IPS DF 6.9 (cell line): ENCODE measurements at regions not wholly inside any gene's neighbourhood (a gene's known extent, or its start where the extent isn't known, plus 50 kb on each side); places are given as distances from the start of the nearest gene placed in this dataset.

ENCODE experiments used
- DNase-seq: peaks from one replicate; pipeline ENCODE4 v3.0.0-alpha.2; 2013; ENCODE audit warnings: low read depth, low spot score
- H3K27ac ChIP-seq: one replicate; pipeline ENCODE4 v1.5.1; 2013; ENCODE audit warnings: low read length, control low read depth
- H3K27me3 ChIP-seq: 2 replicates; pipeline ENCODE4 v1.6.1; 2013; ENCODE audit warnings: mild to moderate bottlenecking, low read length; ENCODE audit not compliant: control insufficient read depth, insufficient read depth
- H3K36me3 ChIP-seq: 2 replicates; pipeline ENCODE4 v1.6.1; 2013; ENCODE audit warnings: low read length; ENCODE audit not compliant: control insufficient read depth, insufficient read depth
- H3K4me1 ChIP-seq: 2 replicates; pipeline ENCODE4 v1.6.1; 2013; ENCODE audit warnings: low read length; ENCODE audit not compliant: control insufficient read depth, insufficient read depth
- H3K4me3 ChIP-seq: 2 replicates; pipeline ENCODE4 v1.5.1; 2013; ENCODE audit warnings: mild to moderate bottlenecking, low read length
- H3K9me3 ChIP-seq: 2 replicates; pipeline ENCODE4 v1.6.1; 2013; ENCODE audit warnings: low read length, inconsistent platforms; ENCODE audit not compliant: control insufficient read depth, insufficient read depth
- WGBS: extraction: QIAGEN DNeasy Blood & Tissue Kit; methylation state at CpG from one replicate; pipeline ENCODE4 v1.1.7; 2013; ENCODE audit warnings: mixed read lengths, missing lambda C conversion rate; ENCODE audit not compliant: insufficient read length, insufficient coverage; 5-methylcytosine and 5-hydroxymethylcytosine counted together

GRCh38 chr13:20337884-20338551 lies 105.9 kb upstream of the GJB6 start:
- no peak for DNase-seq
- WGBS, result 100% methylated on average over 1 of the region's 5 CpGs
- Histone ChIP-seq H3K4me3 (no peak overlapping the region), H3K36me3 (no peaks in the 10 kb centered on the region), H3K27me3 (no peaks in the 10 kb centered on the region), H3K4me1 (no peaks in the 10 kb centered on the region), H3K9me3 (no peaks in the 10 kb centered on the region), H3K27ac (no peak overlapping the region)

- Histone ChIP-seq H3K36me3 (no peaks in the 10 kb centered on the region), H3K27me3 (no peaks in the 10 kb centered on the region), H3K27ac (no peak overlapping the region), H3K4me1 (no peaks in the 10 kb centered on the region), H3K9me3 (no peaks in the 10 kb centered on the region), H3K4me3 (no peak overlapping the region)
- DNase-seq, result no peak
- WGBS, result no CpG with 5 or more reads among the region's 4 CpGs
These were observed 104.6 kb upstream of the GJB6 start for GRCh38 chr13:20336761-20337160.

GRCh38 chr13:20334309-20334708 lies 102.2 kb upstream of the GJB6 start:
- Histone ChIP-seq H3K4me1 (no peaks in the 10 kb centered on the region), H3K27me3 (no peaks in the 10 kb centered on the region), H3K27ac (no peak overlapping the region), H3K4me3 (no peak overlapping the region), H3K9me3 (no peaks in the 10 kb centered on the region), H3K36me3 (no peaks in the 10 kb centered on the region)
- no peak for DNase-seq
- WGBS, result no CpG with 5 or more reads among the region's 6 CpGs

- no CpG with 5 or more reads among the region's 7 CpGs for WGBS
- Histone ChIP-seq H3K27me3 (no peaks in the 10 kb centered on the region), H3K36me3 (no peaks in the 10 kb centered on the region), H3K9me3 (no peaks in the 10 kb centered on the region), H3K27ac (no peak overlapping the region), H3K4me3 (no peak overlapping the region), H3K4me1 (no peaks in the 10 kb centered on the region)
- DNase-seq, result no peak
These were observed 100.4 kb upstream of the GJB6 start for GRCh38 chr13:20332361-20333096.

GRCh38 chr13:20331949-20332348 lies 99.8 kb upstream of the GJB6 start:
- no peaks in the 10 kb centered on the region for H3K36me3 ChIP-seq
- H3K4me3 ChIP-seq, result no peak overlapping the region
- H3K4me1 ChIP-seq, result no peaks in the 10 kb centered on the region
- no peaks in the 10 kb centered on the region for H3K27me3 ChIP-seq
- no peak overlapping the region for H3K27ac ChIP-seq
- no peaks in the 10 kb centered on the region for H3K9me3 ChIP-seq
- WGBS, result no CpG with 5 or more reads among the region's 7 CpGs
- DNase-seq, result no peak

GRCh38 chr13:20331419-20331818 lies 99.3 kb upstream of the GJB6 start:
- H3K27me3 ChIP-seq, result no peaks in the 10 kb centered on the region
- no peak for DNase-seq
- H3K27ac ChIP-seq, result no peak overlapping the region
- WGBS, result no CpG with 5 or more reads among the region's 2 CpGs
- no peaks in the 10 kb centered on the region for H3K4me1 ChIP-seq
- H3K4me3 ChIP-seq, result no peak overlapping the region
- H3K9me3 ChIP-seq, result no peaks in the 10 kb centered on the region
- H3K36me3 ChIP-seq, result no peaks in the 10 kb centered on the region

GRCh38 chr13:20326809-20327208 lies 94.7 kb upstream of the GJB6 start:
- Histone ChIP-seq H3K27me3 (no peaks in the 10 kb centered on the region), H3K4me1 (no peaks in the 10 kb centered on the region), H3K4me3 (no peak overlapping the region), H3K36me3 (no peaks in the 10 kb centered on the region), H3K9me3 (peaks cover 2% of the 10 kb centered on the region; the same call in 1 of the 2 replicates), H3K27ac (no peak overlapping the region)
- WGBS, result no CpG with 5 or more reads among the region's 3 CpGs
- no peak for DNase-seq

- Histone ChIP-seq H3K9me3 (peaks cover 2% of the 10 kb centered on the region; the same call in 1 of the 2 replicates), H3K27ac (no peak overlapping the region), H3K4me1 (no peaks in the 10 kb centered on the region), H3K4me3 (no peak overlapping the region), H3K36me3 (no peaks in the 10 kb centered on the region), H3K27me3 (no peaks in the 10 kb centered on the region)
- WGBS, result no CpG with 5 or more reads among the region's 7 CpGs
- DNase-seq, result no peak
These were observed 94.2 kb upstream of the GJB6 start for GRCh38 chr13:20326276-20326675.

GRCh38 chr13:20320885-20321284 lies 88.8 kb upstream of the GJB6 start:
- H3K36me3 ChIP-seq, result no peaks in the 10 kb centered on the region

GRCh38 chr13:20313896-20314295 lies 81.8 kb upstream of the GJB6 start:
- Histone ChIP-seq H3K27ac (no peak overlapping the region), H3K9me3 (no peaks in the 10 kb centered on the region), H3K4me1 (no peaks in the 10 kb centered on the region), H3K27me3 (no peaks in the 10 kb centered on the region), H3K4me3 (no peak overlapping the region), H3K36me3 (no peaks in the 10 kb centered on the region)
- WGBS, result no CpG with 5 or more reads among the region's 5 CpGs
- no peak for DNase-seq

More at GRCh38 chr13:20320885-20321284, 88.8 kb upstream of the GJB6 start:
- peaks cover 2% of the 10 kb centered on the region; the same call in 1 of the 2 replicates for H3K9me3 ChIP-seq
- H3K27me3 ChIP-seq, result no peaks in the 10 kb centered on the region
- WGBS, result no CpG with 5 or more reads among the region's 8 CpGs
- DNase-seq, result no peak
- no peaks in the 10 kb centered on the region for H3K4me1 ChIP-seq
- no peak overlapping the region for H3K27ac ChIP-seq
- no peak overlapping the region for H3K4me3 ChIP-seq
